ENCODE measurements at regions not wholly inside any gene's neighbourhood (a gene's known extent, or its start where the extent isn't known, plus 50 kb on each side); places are given as distances from the start of the nearest gene placed in this dataset.

GRCh38 chr1:213830371-213830770 is 157.4 kb upstream of the PROX1 start:
- H3K4me3 ChIP-seq (ENCODE audit: low read length): no peak overlapping the region
- no peak for TF ChIP-seq CTCF (conservative IDR thresholded peaks at IDR 0.05; ENCODE audit: low read length)
- no peak for DNase-seq (ENCODE audit: low read depth)

- TF ChIP-seq CTCF (conservative IDR thresholded peaks at IDR 0.05; ENCODE audit: low read length): no peak
- no peak overlapping the region for H3K4me3 ChIP-seq (ENCODE audit: low read length)
- DNase-seq (ENCODE audit: low read depth): no peak
Observed at GRCh38 chr1:213840575-213840974, 147.2 kb upstream of the PROX1 start.

- DNase-seq (ENCODE audit: low read depth): no peak
- H3K4me3 ChIP-seq (ENCODE audit: low read length): no peak overlapping the region
- no peak for TF ChIP-seq CTCF (conservative IDR thresholded peaks at IDR 0.05; ENCODE audit: low read length)
Observed at GRCh38 chr1:213844632-213845031, 143.1 kb upstream of the PROX1 start.

- TF ChIP-seq CTCF (conservative IDR thresholded peaks at IDR 0.05; ENCODE audit: low read length): no peak
- H3K4me3 ChIP-seq (ENCODE audit: low read length): no peak overlapping the region
- DNase-seq (ENCODE audit: low read depth): no peak
Observed at GRCh38 chr1:213852107-213852506, 135.7 kb upstream of the PROX1 start.

- TF ChIP-seq CTCF (conservative IDR thresholded peaks at IDR 0.05; ENCODE audit: low read length): no peak
- no peak for DNase-seq (ENCODE audit: low read depth)
- no peak overlapping the region for H3K4me3 ChIP-seq (ENCODE audit: low read length)
Observed at GRCh38 chr1:213858581-213858980, 129.2 kb upstream of the PROX1 start.

- no peak for TF ChIP-seq CTCF (conservative IDR thresholded peaks at IDR 0.05; ENCODE audit: low read length)
- no peak for DNase-seq (ENCODE audit: low read depth)
- H3K4me3 ChIP-seq (ENCODE audit: low read length): no peak overlapping the region
Observed at GRCh38 chr1:213861841-213862240, 125.9 kb upstream of the PROX1 start.

GRCh38 chr1:213864091-213864490 is 123.7 kb upstream of the PROX1 start:
- no peak for DNase-seq (ENCODE audit: low read depth)
- TF ChIP-seq CTCF (conservative IDR thresholded peaks at IDR 0.05; ENCODE audit: low read length): no peak
- H3K4me3 ChIP-seq (ENCODE audit: low read length): no peak overlapping the region
